HCT116 (cell line): ENCODE measurements at regions not wholly inside any gene's neighbourhood (a gene's known extent, or its start where the extent isn't known, plus 50 kb on each side); places are given as distances from the start of the nearest gene placed in this dataset.

ENCODE experiments used
- ATAC-seq: fragments of 200-7000 bp; cut with Tn5 transposase; 2 replicates; pipeline ENCODE4 v1.9.1; 2020; ENCODE audit warnings: mild to moderate bottlenecking, moderate library complexity
- BruUV-seq: library from RNA; stranded (reverse); fragments of 400-500 nt; replicated peaks from 2 replicates; lab custom pipeline; 2021; lab: Mats Ljungman, UMichigan
- CTCF ChIA-PET: fragments of 300-600 bp; sonication (Branson Sonifier 250); formaldehyde crosslinking; loops from one replicate; lab custom pipeline; 2021; ENCODE audit warnings: antibody characterized with exemption; lab: Charles Lee
- POLR2A ChIA-PET: fragments of 300-600, 350-600 bp; sonication (Branson Sonifier 250); formaldehyde crosslinking; loops from one replicate; lab custom pipeline; 2021; ENCODE audit warnings: antibody characterized with exemption; lab: Charles Lee
- RAD21 ChIA-PET, 2 experiments: fragments of 300-600 bp; sonication (Branson Sonifier 250); formaldehyde crosslinking; loops; one replicate each; lab custom pipeline; 2023; ENCODE audit warnings: low total read pairs in 2 of 2; ENCODE audit not compliant: uncharacterized antibody in 2 of 2, unreplicated experiment in 2 of 2, low non-redundant PET in 1 of 2; lab: Charles Lee
- DNase-seq: peaks from one replicate; pipeline ENCODE4 v3.0.0-alpha.2; 2010; ENCODE audit warnings: low read depth, low spot score
- H2AFZ ChIP-seq: fragments of 200-600 bp; shearing (Covaris generic), sonication (generic); 2 replicates; pipeline ENCODE4 v1.6.1; 2017; ENCODE audit warnings: low read depth, mixed run types, mixed read lengths, antibody characterized with exemption, low read length; ENCODE audit not compliant: poor library complexity, severe bottlenecking
- H3K27ac ChIP-seq: 2 replicates; pipeline ENCODE4 v1.5.1; 2012; ENCODE audit warnings: low read depth, low read length
- H3K27me3 ChIP-seq: fragments of 200-600 bp; sonication (generic); 2 replicates; pipeline ENCODE4 v1.6.1; 2016; ENCODE audit warnings: mixed run types, low read length, mixed read lengths; ENCODE audit not compliant: insufficient read depth
- H3K36me3 ChIP-seq, 2 experiments: fragments of 200-500 bp in 1 of 2; fragments of 200-600 bp in 1 of 2; sonication (Bioruptor generic) in 1 of 2; sonication (generic) in 1 of 2; 2 replicates each; pipeline versions ENCODE4 v1.5.1 to v1.6.1; 2014 to 2016; ENCODE audit warnings: low read length in 2 of 2, inconsistent platforms in 1 of 2, mixed read lengths in 1 of 2, mixed run types in 1 of 2; ENCODE audit not compliant: insufficient read depth in 2 of 2, control insufficient read depth in 1 of 2
- H3K4me1 ChIP-seq, 2 experiments: fragments of 200-600 bp in 1 of 2; sonication (generic) in 1 of 2; 2 replicates each; pipeline versions ENCODE4 v1.5.1 to v1.6.1; 2012 to 2017; ENCODE audit warnings: low read length in 2 of 2, inconsistent platforms in 1 of 2, mild to moderate bottlenecking in 1 of 2, mixed read lengths in 1 of 2, mixed run types in 1 of 2, moderate library complexity in 1 of 2; ENCODE audit not compliant: insufficient read depth in 2 of 2, control insufficient read depth in 1 of 2
- H3K4me2 ChIP-seq: fragments of 200-600 bp; sonication (generic); 2 replicates; pipeline ENCODE4 v1.6.1; 2017; ENCODE audit warnings: mixed run types, low read length, mixed read lengths
- H3K4me3 ChIP-seq, 2 experiments: fragments of 200-600 bp in 1 of 2; sonication (generic) in 1 of 2; replicated peaks in 1 of 2; 2 replicates each; pipeline ENCODE4 v1.5.1; 2011 to 2016; ENCODE audit warnings: low read length in 2 of 2, control low read depth in 1 of 2, low read depth in 1 of 2, mild to moderate bottlenecking in 1 of 2, mixed read lengths in 1 of 2, mixed run types in 1 of 2
- H3K79me2 ChIP-seq: fragments of 200-600 bp; sonication (generic); 2 replicates; pipeline ENCODE4 v1.6.1; 2017; ENCODE audit warnings: mild to moderate bottlenecking, mixed run types, low read length, moderate library complexity, mixed read lengths; ENCODE audit not compliant: insufficient read depth
- H3K9ac ChIP-seq: fragments of 200-600 bp; sonication (generic); 2 replicates; pipeline ENCODE4 v1.6.1; 2016; ENCODE audit warnings: low read length, mixed read lengths
- H3K9me2 ChIP-seq: fragments of 200-600 bp; sonication (generic), shearing (Covaris generic); 2 replicates; pipeline ENCODE4 v1.6.1; 2017; ENCODE audit warnings: mixed run types, mild to moderate bottlenecking, moderate library complexity; ENCODE audit not compliant: insufficient read depth
- H3K9me3 ChIP-seq, 2 experiments: fragments of 200-500 bp in 1 of 2; fragments of 200-600 bp in 1 of 2; sonication (Bioruptor generic) in 1 of 2; sonication (generic) in 1 of 2; 2 replicates each; pipeline ENCODE4 v1.6.1; 2014 to 2017; ENCODE audit warnings: low read length in 2 of 2, mixed read lengths in 2 of 2, inconsistent platforms in 1 of 2, low read depth in 1 of 2, mild to moderate bottlenecking in 1 of 2, mixed run types in 1 of 2, moderate library complexity in 1 of 2; ENCODE audit not compliant: control insufficient read depth in 1 of 2, insufficient read depth in 1 of 2
- H4K20me1 ChIP-seq: fragments of 200-600 bp; sonication (generic), shearing (Covaris generic); 2 replicates; pipeline ENCODE4 v1.6.1; 2017; ENCODE audit warnings: mixed run types, mild to moderate bottlenecking, moderate library complexity; ENCODE audit not compliant: insufficient read depth
- ATF3 ChIP-seq: IDR thresholded peaks from 2 replicates; pipeline ENCODE4 v1.6.1; 2012
- CBX3 ChIP-seq: IDR thresholded peaks from 2 replicates; pipeline ENCODE4 v1.6.1; 2012; ENCODE audit warnings: low read depth
- EGR1 ChIP-seq: IDR thresholded peaks from 2 replicates; pipeline ENCODE4 v1.6.1; 2012; ENCODE audit warnings: low read depth
- ELF1 ChIP-seq: IDR thresholded peaks from 2 replicates; pipeline ENCODE4 v1.6.1; 2012; ENCODE audit warnings: low read depth, borderline replicate concordance
- EZH2 ChIP-seq: fragments of 200-600 bp; sonication (generic); IDR thresholded peaks from 2 replicates; pipeline ENCODE4 v1.6.1; 2017; ENCODE audit warnings: antibody characterized with exemption, mixed run types
- EZH2phosphoT487 ChIP-seq: fragments of 200-600 bp; IDR thresholded peaks from 2 replicates; pipeline ENCODE4 v1.6.1; 2018; ENCODE audit warnings: antibody characterized with exemption, borderline replicate concordance
- FOSL1 ChIP-seq: IDR thresholded peaks from 2 replicates; pipeline ENCODE4 v1.6.1; 2012; ENCODE audit warnings: low read depth
- RAD21 ChIP-seq: IDR thresholded peaks from 2 replicates; pipeline ENCODE4 v1.6.1; 2012; ENCODE audit warnings: low read depth, mild to moderate bottlenecking
- REST ChIP-seq: IDR thresholded peaks from 2 replicates; pipeline ENCODE4 v1.6.1; 2012; ENCODE audit warnings: low read depth
- SRF ChIP-seq: IDR thresholded peaks from 2 replicates; pipeline ENCODE4 v1.6.1; 2012; ENCODE audit warnings: low read depth
- TCF7L2 ChIP-seq: IDR thresholded peaks from 2 replicates; pipeline ENCODE4 v1.7.0; 2011; ENCODE audit warnings: borderline replicate concordance, inconsistent platforms; ENCODE audit not compliant: insufficient read depth, insufficient read length; ENCODE audit errors: extremely low read depth
- ZBTB33 ChIP-seq: IDR thresholded peaks from 2 replicates; pipeline ENCODE4 v1.6.1; 2011; ENCODE audit warnings: mild to moderate bottlenecking, low read length, moderate library complexity; ENCODE audit not compliant: insufficient replicate concordance; ENCODE audit errors: extremely low read depth
- ZFX ChIP-seq: fragments of 450-650 bp; IDR thresholded peaks from 2 replicates; pipeline ENCODE4 v1.6.1; 2017
- intact Hi-C: fragments of 100-400 bp; cut with micrococcal nuclease; formaldehyde crosslinking; loops from 2 replicates; pipeline ENCODE4 v1.10.0; 2022

- TF ChIP-seq EZH2phosphoT487: no peak
- no peak for TF ChIP-seq REST
- no peak for TF ChIP-seq ELF1
- TF ChIP-seq CBX3: no peak
- TF ChIP-seq, all 23 proteins: peak for 0
Observed at GRCh38 chr1:239023732-239024360, 362.5 kb upstream of the CHRM3 start (continued).

GRCh38 chr1:239016337-239016736, 370.0 kb upstream of the CHRM3 start:
- Histone ChIP-seq H3K79me2 (no peaks in the 10 kb centered on the region), H3K4me3 (no peak overlapping the region), H3K4me1 (no peaks in the 10 kb centered on the region), H3K9ac (no peak overlapping the region), H3K27me3 (no peaks in the 10 kb centered on the region), H3K36me3 (no peaks in the 10 kb centered on the region), H2AFZ (no peak overlapping the region), H3K9me3 (peaks cover 17 to 31% of the 10 kb centered on the region in 2 experiments; a peak in 2 of 4 replicates)
- DNase-seq (no peak), ATAC-seq (no peak)
- POLR2A ChIA-PET: no interaction called here
- CTCF ChIA-PET: no interaction called here
- RAD21 ChIA-PET: no interaction called here
- intact Hi-C loops: no loop called here
- TF ChIP-seq SRF: no peak
- no peak for TF ChIP-seq ATF3
- TF ChIP-seq ZBTB33: no peak
- TF ChIP-seq TCF7L2: no peak
- no peak for TF ChIP-seq EZH2
- TF ChIP-seq REST: no peak
- no peak for TF ChIP-seq FOSL1
- no peak for TF ChIP-seq ZFX
- TF ChIP-seq RAD21: no peak
- TF ChIP-seq EGR1: no peak
- TF ChIP-seq CBX3: no peak
- TF ChIP-seq, all 23 proteins: peak for 0
- H3K9me2 ChIP-seq: no peaks in the 10 kb centered on the region
- no peak overlapping the region for H3K4me2 ChIP-seq
- H3K27ac ChIP-seq: no peak overlapping the region
- no TSS peak for BruUV-seq
- no peaks in the 10 kb centered on the region for H4K20me1 ChIP-seq
